ENCODE measurements at regions not wholly inside any gene's neighbourhood (a gene's known extent, or its start where the extent isn't known, plus 50 kb on each side); places are given as distances from the start of the nearest gene placed in this dataset.
A peak's percentile ranks its signal among the peaks of the same experiment; 100 is the strongest.

DNA sequence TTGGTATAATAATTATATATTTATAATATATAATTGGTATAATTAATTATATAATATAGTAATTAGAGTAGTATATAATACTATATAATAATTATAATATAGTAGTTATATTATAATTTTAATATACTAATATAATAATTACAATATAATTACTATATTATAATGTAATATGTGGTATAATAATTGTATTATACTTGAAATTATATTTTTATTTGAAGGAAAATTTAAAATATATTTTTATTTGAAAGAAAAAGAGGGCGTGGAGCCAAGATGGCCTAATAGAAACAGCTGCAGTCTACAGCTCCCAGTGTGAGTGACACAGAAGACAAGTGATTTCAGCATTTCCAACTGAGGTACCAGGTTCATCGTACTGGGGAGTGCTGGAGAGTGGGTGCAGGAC is 365.9 kb downstream of the MMUT start:
- no peak for DNase-seq

DNA sequence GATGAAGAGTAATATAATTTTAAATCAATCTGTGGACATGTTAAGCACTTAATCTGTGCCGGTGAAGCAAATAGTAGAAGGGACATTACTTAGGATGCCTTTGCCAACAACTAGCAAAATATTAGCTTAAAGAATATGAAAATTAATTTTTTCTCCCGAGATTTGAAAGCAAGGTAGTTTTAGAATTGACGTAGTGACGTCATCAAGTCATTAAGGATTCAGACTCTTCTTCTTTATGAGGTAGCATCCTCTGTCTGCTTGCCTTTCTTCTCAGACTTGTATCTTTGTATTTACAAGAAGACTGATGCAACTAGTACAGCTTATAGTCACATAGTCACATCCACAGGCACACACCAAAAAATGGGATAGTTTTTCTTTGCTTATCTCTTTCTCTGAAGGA is 374.4 kb downstream of the MMUT start:
- DNase-seq = no peak

DNA sequence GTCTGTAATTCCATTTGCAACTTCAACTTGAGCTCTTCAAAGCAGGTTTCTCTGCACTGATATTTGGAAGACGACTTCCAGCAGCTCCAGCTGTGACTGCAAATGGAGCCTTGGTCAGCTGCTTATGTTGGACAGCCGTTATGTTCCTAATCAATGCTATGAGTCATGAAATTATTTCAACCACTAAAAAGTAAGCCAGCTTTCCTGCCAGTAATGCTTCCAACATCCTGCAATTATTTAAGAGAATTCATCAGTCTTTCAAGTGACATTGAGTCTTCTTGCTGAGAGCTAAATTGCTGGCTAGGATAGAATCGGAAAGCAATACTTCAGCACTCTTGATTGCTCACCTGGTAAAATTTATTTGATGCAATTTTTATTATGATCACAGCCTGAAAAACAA is 375.7 kb downstream of the MMUT start:
- DNase-seq = no peak

DNA sequence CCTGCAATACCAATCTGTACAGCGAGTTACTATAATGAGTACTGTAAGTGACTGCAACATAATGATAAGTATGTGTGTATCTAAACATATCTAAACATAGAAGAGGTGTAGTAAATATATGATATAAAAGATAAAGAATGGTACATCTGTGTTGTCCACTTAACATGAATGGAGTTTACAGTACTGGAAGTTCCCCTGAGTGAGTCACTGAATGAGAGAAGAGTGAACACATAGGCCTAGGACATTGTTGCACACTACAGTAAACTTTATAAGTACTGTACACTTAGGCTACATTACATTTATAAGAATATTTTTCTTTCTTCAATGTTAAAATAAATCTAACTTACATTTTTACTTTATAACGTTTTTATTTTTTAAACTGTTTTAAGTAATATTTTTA is 380.4 kb downstream of the MMUT start:
- DNase-seq = no peak

- no peak for DNase-seq
Observed at GRCh38 chr6:49072885-49073620, 390.0 kb downstream of the MMUT start.

DNA sequence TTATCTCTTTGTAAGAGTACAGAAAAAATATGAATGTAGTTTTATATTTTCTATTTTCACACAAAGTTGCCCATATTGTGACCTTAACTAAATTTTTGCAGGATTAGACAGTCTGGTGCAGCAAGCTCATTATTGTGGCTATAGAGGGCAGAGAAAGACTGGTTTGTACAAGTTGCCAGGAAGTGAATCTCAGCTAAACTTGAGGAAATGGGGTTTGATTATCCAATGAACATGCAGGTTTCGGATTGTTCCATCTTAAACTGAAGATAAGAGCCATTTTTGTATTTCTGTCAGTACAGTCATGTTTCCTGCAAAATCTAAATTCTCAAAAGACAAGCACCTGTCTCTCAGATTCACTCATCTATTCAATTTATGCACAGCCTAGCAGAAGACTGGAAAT is 390.9 kb downstream of the MMUT start:
- DNase-seq = no peak

DNA sequence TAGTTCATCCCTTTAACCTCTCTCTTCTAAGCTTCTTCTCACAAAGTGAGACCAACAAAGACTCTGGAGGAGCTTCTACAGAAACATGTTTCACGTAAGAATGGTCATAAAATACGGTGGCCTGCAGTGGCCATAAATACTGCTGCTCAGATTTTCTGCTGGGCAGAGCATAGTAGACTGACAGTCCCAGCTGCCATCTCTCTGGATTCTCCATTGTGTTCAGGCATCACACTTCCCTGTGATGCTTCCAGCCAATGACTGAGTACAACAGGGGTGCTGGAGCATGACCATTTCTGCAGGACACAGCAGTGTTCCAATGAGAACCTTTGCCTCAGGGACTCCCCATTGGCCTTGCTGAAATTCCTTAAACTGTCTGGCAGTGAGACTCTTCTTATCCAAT is 392.6 kb downstream of the MMUT start:
- DNase-seq = no peak

DNA sequence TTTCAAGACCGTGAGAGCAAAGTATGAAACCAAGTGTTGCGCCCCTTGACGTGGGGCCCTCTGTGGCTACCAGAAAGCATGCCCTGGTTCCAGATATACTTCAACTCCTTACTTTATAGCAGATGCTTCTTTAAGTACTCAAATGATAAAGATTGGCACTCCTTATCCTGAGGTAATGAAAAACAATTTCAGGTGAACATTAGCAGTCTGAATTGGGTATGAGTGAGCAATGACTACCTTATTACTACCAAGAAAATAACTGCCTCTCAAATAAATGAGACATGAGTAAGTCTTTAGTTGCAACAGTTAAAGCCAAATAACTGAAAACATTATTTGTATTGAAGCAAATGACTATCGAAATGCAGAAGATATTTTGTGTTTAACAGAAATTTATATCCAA is 408.7 kb downstream of the MMUT start:
- no peak for DNase-seq

GRCh38 chr6:49052901-49053300 is 410.2 kb downstream of the MMUT start:
- no peak for DNase-seq

GRCh38 chr6:49051281-49051680 is 411.8 kb downstream of the MMUT start:
- DNase-seq = no peak

DNA sequence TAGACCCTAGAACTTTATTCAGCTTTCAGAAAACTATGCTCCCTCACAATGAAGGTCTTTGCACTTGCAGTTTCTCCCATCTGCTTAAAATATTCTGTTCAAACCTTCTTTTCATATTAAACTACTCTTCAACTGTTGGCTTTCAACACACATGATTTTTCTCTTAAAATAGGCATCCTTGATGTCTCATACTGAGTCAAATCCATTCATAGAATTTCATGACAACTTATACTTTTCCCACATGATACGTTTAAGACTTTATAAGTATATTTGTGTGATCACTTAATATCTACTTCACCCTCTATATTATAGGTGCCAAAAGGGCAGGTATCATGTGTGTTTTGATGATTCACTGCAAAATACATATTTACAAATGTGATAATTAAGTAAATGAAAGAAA is 412.5 kb downstream of the MMUT start:
- DNase-seq = no peak

DNA sequence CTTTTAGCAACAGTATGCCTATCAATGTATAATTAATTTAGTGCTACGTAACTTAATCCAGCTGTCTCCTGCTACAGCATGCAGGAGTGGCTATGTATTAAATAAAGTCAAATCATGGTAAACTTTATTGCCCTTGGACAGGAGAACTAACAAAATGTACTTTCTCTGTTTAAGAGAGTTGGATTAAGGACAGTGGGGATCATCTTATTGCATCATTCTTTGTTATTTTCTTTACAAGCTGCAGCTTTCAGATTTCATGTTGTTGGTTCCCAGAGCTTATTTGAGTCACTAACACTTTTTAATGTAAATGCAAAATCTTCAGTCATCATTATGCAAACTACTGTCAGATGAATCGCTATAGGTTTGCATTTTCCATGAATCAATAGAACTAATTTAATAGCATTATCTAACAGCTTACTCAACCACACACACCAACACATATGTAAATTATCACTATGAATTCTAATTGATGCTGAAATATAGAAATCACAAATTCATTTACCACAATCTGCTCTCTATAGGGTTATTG is 424.7 kb downstream of the MMUT start:
- no peak for DNase-seq

DNA sequence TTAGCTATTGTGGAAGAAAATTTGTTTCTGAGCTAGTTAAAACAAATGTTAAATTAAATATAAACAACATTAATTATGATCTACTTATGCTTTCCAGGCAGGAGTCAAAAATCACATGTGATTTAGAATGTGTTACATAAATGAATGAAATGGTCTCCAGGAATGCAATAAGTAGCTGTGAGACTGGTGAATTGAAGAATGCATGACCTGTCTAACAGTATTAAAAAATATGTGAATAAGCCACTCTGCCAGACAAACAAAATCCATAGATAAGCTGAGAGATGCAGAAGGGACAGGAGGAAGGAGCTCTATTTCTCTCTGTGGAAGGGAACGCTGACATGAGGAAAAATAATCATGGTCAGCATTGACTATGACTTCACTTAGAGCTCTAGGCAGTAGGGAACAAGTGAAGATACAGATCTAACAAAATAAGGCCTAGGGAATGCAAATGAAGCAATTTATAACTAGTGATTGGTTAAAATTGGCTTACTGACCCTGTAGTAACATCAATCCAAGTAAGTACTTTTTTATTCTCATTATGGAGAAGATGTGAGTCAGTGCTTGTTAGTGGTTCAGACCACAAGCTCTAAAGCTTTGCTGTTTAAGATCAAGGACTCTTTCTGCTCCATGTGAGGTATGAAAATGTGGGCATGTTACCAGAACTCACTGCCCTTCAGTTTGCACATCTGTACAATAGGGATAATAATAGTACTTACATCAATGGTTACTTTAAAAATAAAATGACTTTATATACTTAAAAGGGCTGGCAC is 432.6 kb downstream of the MMUT start:
- DNase-seq = no peak

GRCh38 chr6:49027644-49028043 is 435.4 kb downstream of the MMUT start:
- DNase-seq = no peak

DNA sequence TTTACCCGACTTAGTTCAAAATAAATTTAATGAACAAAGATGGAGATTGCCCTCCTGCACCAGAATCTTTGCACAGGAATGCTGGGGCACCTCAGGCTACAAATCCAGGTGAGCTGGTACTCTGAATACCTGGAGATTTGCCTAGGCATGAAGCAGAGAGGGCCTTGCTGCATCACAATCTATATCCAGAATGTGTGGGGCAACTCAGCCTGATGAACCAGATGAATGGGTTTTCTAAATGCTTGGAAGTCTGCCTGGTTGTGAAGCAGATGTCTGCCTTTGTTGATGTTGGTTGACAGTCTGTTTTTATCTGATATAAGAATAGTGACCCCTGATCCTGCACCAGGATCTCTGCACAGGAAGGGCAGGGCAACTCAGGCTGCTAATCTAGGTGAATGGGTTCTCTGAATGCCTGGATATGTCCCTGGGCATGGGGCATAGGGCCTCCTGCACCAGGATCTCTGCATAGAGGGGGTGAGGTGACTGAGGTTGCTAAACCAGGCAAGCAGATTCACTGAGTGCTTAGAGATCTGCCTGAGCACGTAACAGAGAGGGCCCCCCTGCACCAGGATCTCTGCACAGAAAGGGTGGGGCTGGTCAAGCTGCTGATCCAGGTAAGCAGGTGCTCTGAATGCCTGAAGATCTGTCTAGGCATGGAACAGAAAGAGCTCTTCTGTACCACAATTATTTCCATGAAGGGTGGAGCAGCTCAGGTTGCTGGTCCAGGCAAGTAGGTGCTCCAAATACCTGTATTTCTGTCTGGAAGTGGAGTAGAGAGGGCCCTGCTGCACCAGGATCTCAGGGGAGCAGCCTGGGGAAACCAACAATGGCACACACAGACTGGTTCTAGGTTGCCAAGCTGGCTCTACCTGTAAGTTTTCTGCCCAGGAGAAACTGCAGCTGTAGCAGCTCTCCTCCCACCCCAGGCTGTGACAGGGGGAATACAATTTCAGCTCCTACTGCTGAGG is 437.5 kb downstream of the MMUT start:
- no peak for DNase-seq

- DNase-seq = no peak
Observed at GRCh38 chr6:49004801-49005200, 458.3 kb downstream of the MMUT start.

DNA sequence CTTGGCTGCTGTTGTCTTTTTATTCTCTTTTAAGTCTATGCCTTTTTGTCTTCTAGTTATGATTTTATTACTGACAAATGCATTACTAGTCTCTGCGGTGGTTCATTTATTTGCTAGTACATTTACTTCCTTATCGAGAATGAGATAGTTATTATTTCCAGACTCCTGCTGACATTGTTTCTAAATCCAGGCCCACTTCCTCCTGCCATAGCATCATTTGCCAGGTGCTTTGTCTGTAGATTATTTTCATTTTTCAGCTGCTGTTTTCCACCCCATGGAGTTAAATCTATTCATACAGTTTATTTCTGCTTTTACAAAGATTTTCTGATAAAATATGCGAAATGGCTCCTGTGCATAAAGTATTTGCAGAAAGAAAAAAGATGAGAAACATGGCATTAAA is 459.7 kb downstream of the MMUT start:
- DNase-seq = peak; percentile 90

- DNase-seq = no peak
Observed at GRCh38 chr6:49001856-49002541, 461.1 kb downstream of the MMUT start.

DNA sequence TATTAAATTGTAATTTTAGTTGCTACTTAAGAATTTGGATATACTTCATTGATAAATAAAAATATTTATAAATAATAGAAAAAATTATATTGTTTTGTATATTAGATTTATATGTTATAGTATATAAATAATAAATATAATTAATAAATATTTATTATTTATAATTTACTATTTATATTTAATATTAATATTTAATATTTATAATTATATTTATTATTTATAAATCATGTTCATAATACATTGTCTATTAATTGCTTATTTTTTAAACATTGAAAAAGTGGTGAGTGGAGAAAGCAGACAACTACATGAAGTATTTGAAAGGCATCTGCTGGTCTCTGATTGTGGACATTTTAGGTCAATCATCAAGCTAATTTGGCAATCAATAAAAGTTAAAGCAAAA is 464.5 kb downstream of the MMUT start:
- no peak for DNase-seq

DNA sequence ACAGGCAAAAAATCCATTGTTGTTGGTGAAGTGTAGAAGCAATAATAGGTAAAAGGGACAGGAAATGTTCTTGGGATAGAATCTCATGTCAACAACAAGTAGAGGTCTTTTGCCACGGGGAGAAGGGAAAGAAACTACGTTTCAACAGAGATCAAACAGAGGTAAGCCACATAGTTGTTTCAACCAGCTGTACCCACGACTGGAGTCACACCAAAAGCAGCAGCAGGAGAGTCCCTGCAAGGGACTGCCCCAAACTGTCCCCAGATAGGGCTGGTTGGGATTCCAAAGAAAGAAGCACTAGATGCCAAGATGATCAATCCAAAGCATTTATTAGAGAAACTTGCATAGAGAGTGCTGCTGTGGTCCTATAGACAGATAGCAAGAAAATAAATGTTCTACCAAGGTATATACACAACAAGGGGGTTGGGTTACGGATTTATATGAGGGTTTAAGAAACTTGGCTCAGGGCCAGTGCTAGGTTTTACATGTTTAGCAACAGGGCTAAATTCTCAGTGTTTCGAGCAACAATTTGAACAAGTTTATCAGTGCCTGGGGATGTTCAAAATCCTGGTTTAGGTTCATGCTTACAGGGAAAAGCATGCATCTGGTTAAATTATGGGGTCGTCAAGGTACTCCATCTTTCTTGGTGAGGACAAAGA is 466.5 kb downstream of the MMUT start:
- DNase-seq = no peak

DNA sequence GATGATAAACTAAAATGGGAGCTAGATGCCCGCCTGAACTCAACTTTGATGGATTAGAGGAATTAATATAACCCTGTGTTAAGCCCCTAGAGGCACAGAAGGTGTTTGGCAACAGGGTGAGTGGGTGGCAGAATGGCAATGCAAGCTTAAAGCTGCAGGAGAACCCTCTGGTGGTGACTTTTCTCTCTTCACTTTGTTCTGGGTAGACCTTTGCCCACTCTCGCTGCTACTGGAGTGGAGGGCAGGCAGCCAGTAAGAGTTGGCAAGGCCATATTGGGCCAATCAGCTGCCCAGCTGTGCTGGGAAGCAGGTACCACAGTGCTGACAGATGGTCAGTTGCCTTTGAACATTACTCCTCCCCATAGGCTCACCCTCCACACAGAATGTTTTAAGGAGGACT is 468.2 kb downstream of the MMUT start:
- no peak for DNase-seq

GRCh38 chr6:48990739-48991138 is 472.3 kb downstream of the MMUT start:
- DNase-seq = no peak

Data from DMS153 (cell line).